ENCODE measurements at regions not wholly inside any gene's neighbourhood (a gene's known extent, or its start where the extent isn't known, plus 50 kb on each side); places are given as distances from the start of the nearest gene placed in this dataset.

DNA sequence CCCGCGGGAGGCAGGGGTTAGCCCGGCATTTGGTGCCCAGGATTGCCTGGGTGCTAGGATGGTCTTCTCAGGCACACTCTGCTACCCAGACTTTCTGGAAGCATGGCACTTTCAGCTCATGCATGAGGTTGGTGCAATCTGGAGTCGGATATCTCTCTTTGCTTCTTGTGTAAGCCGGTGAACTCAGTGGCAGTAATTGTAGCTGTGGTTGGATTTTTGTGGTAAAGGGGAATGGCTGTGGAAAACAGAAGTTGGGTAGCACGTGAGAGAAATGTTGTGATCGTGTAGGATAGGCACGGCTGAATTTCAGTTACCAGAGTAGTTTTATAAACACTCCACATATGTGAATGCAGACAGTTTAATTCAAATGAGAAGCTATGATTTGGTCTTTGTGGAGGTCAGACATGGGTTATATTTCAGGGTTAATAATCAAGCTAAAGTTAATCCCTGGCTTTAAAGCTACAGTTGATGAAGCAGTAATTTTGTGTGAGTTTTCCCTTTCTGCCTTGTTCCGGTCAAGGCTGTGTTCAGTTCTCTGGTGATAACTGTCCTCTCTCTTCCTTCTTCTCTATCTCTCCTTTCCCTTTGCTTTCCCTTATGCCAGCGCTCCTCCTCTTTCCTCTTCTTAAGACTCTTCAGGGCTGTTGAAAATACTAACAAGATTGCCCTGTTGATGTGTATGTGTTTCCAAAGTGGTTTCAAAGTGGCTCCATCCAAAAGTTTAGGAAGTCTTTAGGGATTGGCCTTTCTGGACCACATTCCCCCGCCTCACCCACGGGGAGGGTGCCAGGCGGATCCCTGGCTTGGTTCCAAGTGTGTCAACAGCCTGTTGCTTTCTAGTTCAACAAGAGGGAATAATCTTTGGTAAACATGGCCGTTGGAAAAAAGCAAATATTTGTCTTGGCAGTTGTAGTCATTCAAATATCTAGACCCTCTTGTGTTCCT is 404.6 kb upstream of the C2CD4B start:
- no peak for TF ChIP-seq POLR2AphosphoS5 (IDR thresholded peaks at IDR 0.05)
- TF ChIP-seq, protein P1, sequence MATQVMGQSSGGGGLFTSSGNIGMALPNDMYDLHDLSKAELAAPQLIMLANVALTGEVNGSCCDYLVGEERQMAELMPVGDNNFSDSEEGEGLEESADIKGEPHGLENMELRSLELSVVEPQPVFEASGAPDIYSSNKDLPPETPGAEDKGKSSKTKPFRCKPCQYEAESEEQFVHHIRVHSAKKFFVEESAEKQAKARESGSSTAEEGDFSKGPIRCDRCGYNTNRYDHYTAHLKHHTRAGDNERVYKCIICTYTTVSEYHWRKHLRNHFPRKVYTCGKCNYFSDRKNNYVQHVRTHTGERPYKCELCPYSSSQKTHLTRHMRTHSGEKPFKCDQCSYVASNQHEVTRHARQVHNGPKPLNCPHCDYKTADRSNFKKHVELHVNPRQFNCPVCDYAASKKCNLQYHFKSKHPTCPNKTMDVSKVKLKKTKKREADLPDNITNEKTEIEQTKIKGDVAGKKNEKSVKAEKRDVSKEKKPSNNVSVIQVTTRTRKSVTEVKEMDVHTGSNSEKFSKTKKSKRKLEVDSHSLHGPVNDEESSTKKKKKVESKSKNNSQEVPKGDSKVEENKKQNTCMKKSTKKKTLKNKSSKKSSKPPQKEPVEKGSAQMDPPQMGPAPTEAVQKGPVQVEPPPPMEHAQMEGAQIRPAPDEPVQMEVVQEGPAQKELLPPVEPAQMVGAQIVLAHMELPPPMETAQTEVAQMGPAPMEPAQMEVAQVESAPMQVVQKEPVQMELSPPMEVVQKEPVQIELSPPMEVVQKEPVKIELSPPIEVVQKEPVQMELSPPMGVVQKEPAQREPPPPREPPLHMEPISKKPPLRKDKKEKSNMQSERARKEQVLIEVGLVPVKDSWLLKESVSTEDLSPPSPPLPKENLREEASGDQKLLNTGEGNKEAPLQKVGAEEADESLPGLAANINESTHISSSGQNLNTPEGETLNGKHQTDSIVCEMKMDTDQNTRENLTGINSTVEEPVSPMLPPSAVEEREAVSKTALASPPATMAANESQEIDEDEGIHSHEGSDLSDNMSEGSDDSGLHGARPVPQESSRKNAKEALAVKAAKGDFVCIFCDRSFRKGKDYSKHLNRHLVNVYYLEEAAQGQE (IDR thresholded peaks at IDR 0.05; ENCODE audit: borderline replicate concordance), result no peak
- TF ChIP-seq, protein P2, sequence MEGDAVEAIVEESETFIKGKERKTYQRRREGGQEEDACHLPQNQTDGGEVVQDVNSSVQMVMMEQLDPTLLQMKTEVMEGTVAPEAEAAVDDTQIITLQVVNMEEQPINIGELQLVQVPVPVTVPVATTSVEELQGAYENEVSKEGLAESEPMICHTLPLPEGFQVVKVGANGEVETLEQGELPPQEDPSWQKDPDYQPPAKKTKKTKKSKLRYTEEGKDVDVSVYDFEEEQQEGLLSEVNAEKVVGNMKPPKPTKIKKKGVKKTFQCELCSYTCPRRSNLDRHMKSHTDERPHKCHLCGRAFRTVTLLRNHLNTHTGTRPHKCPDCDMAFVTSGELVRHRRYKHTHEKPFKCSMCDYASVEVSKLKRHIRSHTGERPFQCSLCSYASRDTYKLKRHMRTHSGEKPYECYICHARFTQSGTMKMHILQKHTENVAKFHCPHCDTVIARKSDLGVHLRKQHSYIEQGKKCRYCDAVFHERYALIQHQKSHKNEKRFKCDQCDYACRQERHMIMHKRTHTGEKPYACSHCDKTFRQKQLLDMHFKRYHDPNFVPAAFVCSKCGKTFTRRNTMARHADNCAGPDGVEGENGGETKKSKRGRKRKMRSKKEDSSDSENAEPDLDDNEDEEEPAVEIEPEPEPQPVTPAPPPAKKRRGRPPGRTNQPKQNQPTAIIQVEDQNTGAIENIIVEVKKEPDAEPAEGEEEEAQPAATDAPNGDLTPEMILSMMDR (IDR thresholded peaks at IDR 0.05; ENCODE audit: poor library complexity, severe bottlenecking), result no peak
- no peak for TF ChIP-seq EZH2 (IDR thresholded peaks at IDR 0.05; ENCODE audit: borderline replicate concordance, insufficient read depth, low read length, poor library complexity, severe bottlenecking)
- no peak for TF ChIP-seq RAD21 (conservative IDR thresholded peaks at IDR 0.05)
- no peak for TF ChIP-seq EP300 (conservative IDR thresholded peaks at IDR 0.05; ENCODE audit: poor library complexity, severe bottlenecking)
- TF ChIP-seq TAF1 (IDR thresholded peaks at IDR 0.05; ENCODE audit: low read depth), result no peak
